Esophagus squamous epithelium (tissue), 4 donors: ENCODE measurements at regions not wholly inside any gene's neighbourhood (a gene's known extent, or its start where the extent isn't known, plus 50 kb on each side); places are given as distances from the start of the nearest gene placed in this dataset.

Source experiments
- POLR2A ChIP-seq, 4 donors: fragments of 450-650 bp; IDR thresholded peaks; one replicate each; pipeline ENCODE4 v1.6.1; 2017; ENCODE audit warnings: antibody characterized with exemption in 4 of 4, mild to moderate bottlenecking in 4 of 4, moderate library complexity in 3 of 4
- TF ChIP-seq, protein P1 (sequence below), 6 experiments: fragments of 450-650 bp in 4 of 6; fragments of 200-600 bp in 2 of 6; sonication (generic) in 2 of 6; IDR thresholded peaks; one replicate each; pipeline ENCODE4 v1.5.1; 2016 to 2019; ENCODE audit warnings: antibody characterized with exemption in 6 of 6, mild to moderate bottlenecking in 4 of 6, moderate library complexity in 4 of 6

DNA sequence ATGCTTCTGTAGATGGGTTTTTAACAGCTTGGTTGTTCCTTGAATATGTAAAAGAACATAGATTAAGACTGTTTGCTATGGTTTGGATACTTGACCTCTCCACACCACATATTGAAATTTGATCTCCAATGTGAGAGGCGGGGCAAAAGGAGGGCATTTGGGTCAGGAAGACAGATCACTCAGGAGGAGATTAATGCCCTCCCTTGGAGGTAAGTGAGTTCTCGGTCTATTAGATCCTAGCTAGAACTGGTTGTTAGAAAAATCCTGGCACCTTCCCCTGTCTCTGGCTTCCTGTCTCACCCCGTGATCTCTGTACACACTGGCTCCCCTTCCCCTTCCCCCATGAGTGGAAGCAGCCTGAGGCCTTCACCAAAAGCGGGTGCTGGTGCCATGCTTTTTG lies 281.1 kb upstream of the ANKRD55 start:
- TF ChIP-seq POLR2A (IDR thresholded peaks at IDR 0.05), result no peak
- TF ChIP-seq, protein P1, sequence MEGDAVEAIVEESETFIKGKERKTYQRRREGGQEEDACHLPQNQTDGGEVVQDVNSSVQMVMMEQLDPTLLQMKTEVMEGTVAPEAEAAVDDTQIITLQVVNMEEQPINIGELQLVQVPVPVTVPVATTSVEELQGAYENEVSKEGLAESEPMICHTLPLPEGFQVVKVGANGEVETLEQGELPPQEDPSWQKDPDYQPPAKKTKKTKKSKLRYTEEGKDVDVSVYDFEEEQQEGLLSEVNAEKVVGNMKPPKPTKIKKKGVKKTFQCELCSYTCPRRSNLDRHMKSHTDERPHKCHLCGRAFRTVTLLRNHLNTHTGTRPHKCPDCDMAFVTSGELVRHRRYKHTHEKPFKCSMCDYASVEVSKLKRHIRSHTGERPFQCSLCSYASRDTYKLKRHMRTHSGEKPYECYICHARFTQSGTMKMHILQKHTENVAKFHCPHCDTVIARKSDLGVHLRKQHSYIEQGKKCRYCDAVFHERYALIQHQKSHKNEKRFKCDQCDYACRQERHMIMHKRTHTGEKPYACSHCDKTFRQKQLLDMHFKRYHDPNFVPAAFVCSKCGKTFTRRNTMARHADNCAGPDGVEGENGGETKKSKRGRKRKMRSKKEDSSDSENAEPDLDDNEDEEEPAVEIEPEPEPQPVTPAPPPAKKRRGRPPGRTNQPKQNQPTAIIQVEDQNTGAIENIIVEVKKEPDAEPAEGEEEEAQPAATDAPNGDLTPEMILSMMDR (IDR thresholded peaks at IDR 0.05), result no peak
